PFSK-1 (cell line): ENCODE measurements at regions not wholly inside any gene's neighbourhood (a gene's known extent, or its start where the extent isn't known, plus 50 kb on each side); places are given as distances from the start of the nearest gene placed in this dataset.

Experiments used
- FOXP2 ChIP-seq: optimal IDR thresholded peaks from 2 replicates; pipeline ENCODE3; 2011; ENCODE audit warnings: borderline replicate concordance, control low read depth, inconsistent platforms; ENCODE audit not compliant: insufficient read depth; ENCODE audit errors: extremely low read length, extremely low read depth
- POLR2AphosphoS5 ChIP-seq: IDR thresholded peaks from 2 replicates; pipeline ENCODE4 v1.6.1; 2012; ENCODE audit warnings: low read depth, mild to moderate bottlenecking, control low read depth, low read length, moderate library complexity
- REST ChIP-seq, 2 experiments: IDR thresholded peaks; 2 replicates each; pipeline versions ENCODE4 v1.6.1 to v1.8.0; 2011 to 2012; ENCODE audit warnings: low read depth in 2 of 2, low read length in 2 of 2, control low read depth in 1 of 2, inconsistent platforms in 1 of 2, mild to moderate bottlenecking in 1 of 2, moderate library complexity in 1 of 2; ENCODE audit not compliant: insufficient read depth in 1 of 2
- SIN3A ChIP-seq: IDR thresholded peaks from 2 replicates; pipeline ENCODE4 v1.6.1; 2012; ENCODE audit warnings: mild to moderate bottlenecking, low read length, moderate library complexity, borderline replicate concordance; ENCODE audit not compliant: insufficient read depth
- TAF1 ChIP-seq: IDR thresholded peaks from 2 replicates; pipeline ENCODE4 v1.6.1; 2012; ENCODE audit warnings: low read length, control low read depth, borderline replicate concordance; ENCODE audit not compliant: insufficient read depth

- no peak for TF ChIP-seq REST (IDR thresholded peaks at IDR 0.05; ENCODE audit: insufficient read depth in 1 of 2, low read depth in 2 of 2, low read length in 2 of 2)
- TF ChIP-seq SIN3A, result no peak
- no peak for TF ChIP-seq POLR2AphosphoS5
- no peak for TF ChIP-seq FOXP2
- TF ChIP-seq TAF1, result no peak
Observed at GRCh38 chrX:39811376-39811775, 286.4 kb downstream of the BCOR start.

DNA sequence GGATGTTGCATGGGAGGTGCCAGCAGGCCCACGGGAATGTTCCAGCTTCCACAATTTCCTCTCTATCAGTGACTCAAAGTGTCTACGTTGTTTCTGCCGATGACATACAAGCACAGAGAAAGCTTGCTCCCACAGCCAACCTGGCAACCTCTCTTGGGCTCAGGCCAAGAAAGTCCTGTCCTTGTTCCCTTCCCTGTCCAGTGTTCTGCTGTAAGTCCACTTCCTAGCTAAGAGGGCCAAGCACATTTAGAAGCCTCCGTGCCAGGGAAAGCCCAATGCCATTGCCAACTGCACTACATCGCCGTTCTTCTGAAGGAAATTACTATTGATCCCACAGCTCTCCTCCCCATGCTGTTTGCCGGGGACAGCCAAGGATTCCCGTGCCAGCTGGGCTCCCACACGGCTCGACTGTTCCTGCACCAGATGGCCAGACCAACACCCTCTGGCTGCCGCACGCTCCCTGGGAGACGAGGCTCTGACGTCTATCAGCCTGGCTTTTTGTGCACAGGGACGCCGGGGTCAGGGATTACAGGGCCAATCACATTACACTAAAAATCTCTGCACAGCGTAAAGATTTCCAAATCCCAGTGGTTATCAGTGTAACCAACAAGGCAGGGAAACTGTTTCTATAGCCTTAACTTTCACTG is 284.0 kb downstream of the BCOR start:
- TF ChIP-seq POLR2AphosphoS5 (no peak), REST (IDR thresholded peaks at IDR 0.05; ENCODE audit: insufficient read depth in 1 of 2, low read depth in 2 of 2, low read length in 2 of 2) (no peak), SIN3A (no peak), TAF1 (no peak), FOXP2 (no peak)

GRCh38 chrX:39814391-39814790 is 283.4 kb downstream of the BCOR start:
- TF ChIP-seq TAF1, result no peak
- no peak for TF ChIP-seq REST (IDR thresholded peaks at IDR 0.05; ENCODE audit: insufficient read depth in 1 of 2, low read depth in 2 of 2, low read length in 2 of 2)
- no peak for TF ChIP-seq FOXP2
- TF ChIP-seq SIN3A, result no peak
- TF ChIP-seq POLR2AphosphoS5, result no peak

- TF ChIP-seq SIN3A (no peak), FOXP2 (no peak), REST (IDR thresholded peaks at IDR 0.05; ENCODE audit: insufficient read depth in 1 of 2, low read depth in 2 of 2, low read length in 2 of 2) (no peak), TAF1 (no peak), POLR2AphosphoS5 (no peak)
Observed at GRCh38 chrX:39815631-39816030, 282.1 kb downstream of the BCOR start.
